PFSK-1 (cell line): ENCODE measurements at regions not wholly inside any gene's neighbourhood (a gene's known extent, or its start where the extent isn't known, plus 50 kb on each side); places are given as distances from the start of the nearest gene placed in this dataset.

Source experiments
- POLR2AphosphoS5 ChIP-seq: IDR thresholded peaks from 2 replicates; pipeline ENCODE4 v1.6.1; 2012; ENCODE audit warnings: low read depth, mild to moderate bottlenecking, control low read depth, low read length, moderate library complexity
- SIN3A ChIP-seq: IDR thresholded peaks from 2 replicates; pipeline ENCODE4 v1.6.1; 2012; ENCODE audit warnings: mild to moderate bottlenecking, low read length, moderate library complexity, borderline replicate concordance; ENCODE audit not compliant: insufficient read depth
- TAF1 ChIP-seq: IDR thresholded peaks from 2 replicates; pipeline ENCODE4 v1.6.1; 2012; ENCODE audit warnings: low read length, control low read depth, borderline replicate concordance; ENCODE audit not compliant: insufficient read depth
- TF ChIP-seq, protein P1 (sequence below), 2 experiments: IDR thresholded peaks; 2 replicates each; pipeline versions ENCODE4 v1.6.1 to v1.8.0; 2011 to 2012; ENCODE audit warnings: low read depth in 2 of 2, low read length in 2 of 2, control low read depth in 1 of 2, inconsistent platforms in 1 of 2, mild to moderate bottlenecking in 1 of 2, moderate library complexity in 1 of 2; ENCODE audit not compliant: insufficient read depth in 1 of 2

GRCh38 chr3:27560484-27561056, 76.4 kb upstream of the SLC4A7 start:
- TF ChIP-seq POLR2AphosphoS5 = no peak
- no peak for TF ChIP-seq SIN3A
- TF ChIP-seq TAF1 = no peak
- TF ChIP-seq, protein P1, sequence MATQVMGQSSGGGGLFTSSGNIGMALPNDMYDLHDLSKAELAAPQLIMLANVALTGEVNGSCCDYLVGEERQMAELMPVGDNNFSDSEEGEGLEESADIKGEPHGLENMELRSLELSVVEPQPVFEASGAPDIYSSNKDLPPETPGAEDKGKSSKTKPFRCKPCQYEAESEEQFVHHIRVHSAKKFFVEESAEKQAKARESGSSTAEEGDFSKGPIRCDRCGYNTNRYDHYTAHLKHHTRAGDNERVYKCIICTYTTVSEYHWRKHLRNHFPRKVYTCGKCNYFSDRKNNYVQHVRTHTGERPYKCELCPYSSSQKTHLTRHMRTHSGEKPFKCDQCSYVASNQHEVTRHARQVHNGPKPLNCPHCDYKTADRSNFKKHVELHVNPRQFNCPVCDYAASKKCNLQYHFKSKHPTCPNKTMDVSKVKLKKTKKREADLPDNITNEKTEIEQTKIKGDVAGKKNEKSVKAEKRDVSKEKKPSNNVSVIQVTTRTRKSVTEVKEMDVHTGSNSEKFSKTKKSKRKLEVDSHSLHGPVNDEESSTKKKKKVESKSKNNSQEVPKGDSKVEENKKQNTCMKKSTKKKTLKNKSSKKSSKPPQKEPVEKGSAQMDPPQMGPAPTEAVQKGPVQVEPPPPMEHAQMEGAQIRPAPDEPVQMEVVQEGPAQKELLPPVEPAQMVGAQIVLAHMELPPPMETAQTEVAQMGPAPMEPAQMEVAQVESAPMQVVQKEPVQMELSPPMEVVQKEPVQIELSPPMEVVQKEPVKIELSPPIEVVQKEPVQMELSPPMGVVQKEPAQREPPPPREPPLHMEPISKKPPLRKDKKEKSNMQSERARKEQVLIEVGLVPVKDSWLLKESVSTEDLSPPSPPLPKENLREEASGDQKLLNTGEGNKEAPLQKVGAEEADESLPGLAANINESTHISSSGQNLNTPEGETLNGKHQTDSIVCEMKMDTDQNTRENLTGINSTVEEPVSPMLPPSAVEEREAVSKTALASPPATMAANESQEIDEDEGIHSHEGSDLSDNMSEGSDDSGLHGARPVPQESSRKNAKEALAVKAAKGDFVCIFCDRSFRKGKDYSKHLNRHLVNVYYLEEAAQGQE (IDR thresholded peaks at IDR 0.05; ENCODE audit: insufficient read depth in 1 of 2, low read depth in 2 of 2, low read length in 2 of 2) = no peak
